COLO829 (cell line): ENCODE measurements at regions not wholly inside any gene's neighbourhood (a gene's known extent, or its start where the extent isn't known, plus 50 kb on each side); places are given as distances from the start of the nearest gene placed in this dataset.

ENCODE experiments used
- DNase-seq: peaks from one replicate; pipeline ENCODE4 v3.0.0; 2012; ENCODE audit warnings: low spot score

GRCh38 chr3:66128623-66129022 lies 89.9 kb upstream of the MAGI1 start:
- DNase-seq: no peak

- DNase-seq: no peak
Observed at GRCh38 chr3:66121318-66121717, 82.6 kb upstream of the MAGI1 start.

GRCh38 chr3:66115858-66116654 lies 77.3 kb upstream of the MAGI1 start:
- peak; percentile 84 for DNase-seq

- DNase-seq: no peak
Observed at GRCh38 chr3:66113542-66113941, 74.8 kb upstream of the MAGI1 start.

- DNase-seq: no peak
Observed at GRCh38 chr3:66110840-66111239, 72.1 kb upstream of the MAGI1 start.

- DNase-seq: no peak
Observed at GRCh38 chr3:66107855-66108254, 69.1 kb upstream of the MAGI1 start.

GRCh38 chr3:66106788-66107187 lies 68.1 kb upstream of the MAGI1 start:
- DNase-seq: no peak

- DNase-seq: no peak
Observed at GRCh38 chr3:66104535-66104934, 65.8 kb upstream of the MAGI1 start.

GRCh38 chr3:66103729-66104128 lies 65.0 kb upstream of the MAGI1 start:
- no peak for DNase-seq

- no peak for DNase-seq
Observed at GRCh38 chr3:66101901-66102300, 63.2 kb upstream of the MAGI1 start.

- no peak for DNase-seq
Observed at GRCh38 chr3:66099541-66100065, 60.9 kb upstream of the MAGI1 start.

GRCh38 chr3:66098436-66098835 lies 59.7 kb upstream of the MAGI1 start:
- no peak for DNase-seq

- DNase-seq: no peak
Observed at GRCh38 chr3:66097647-66098046, 58.9 kb upstream of the MAGI1 start.

GRCh38 chr3:66095295-66096001 lies 56.7 kb upstream of the MAGI1 start:
- no peak for DNase-seq

- no peak for DNase-seq
Observed at GRCh38 chr3:66093981-66094380, 55.3 kb upstream of the MAGI1 start.

GRCh38 chr3:66092175-66092995 lies 53.7 kb upstream of the MAGI1 start:
- DNase-seq: no peak
